ENCODE measurements at regions not wholly inside any gene's neighbourhood (a gene's known extent, or its start where the extent isn't known, plus 50 kb on each side); places are given as distances from the start of the nearest gene placed in this dataset.

GRCh38 chr13:105048677-105049076 is 1486.8 kb downstream of the EFNB2 start:
- TF ChIP-seq EZH2phosphoT487 (IDR thresholded peaks at IDR 0.05; ENCODE audit: low read depth) (no peak), CTCF (IDR thresholded peaks at IDR 0.05; ENCODE audit: low read depth, low read length) (no peak)
- no peak overlapping the region for H2AFZ ChIP-seq (ENCODE audit: low read depth, low read length)

GRCh38 chr13:105047676-105048295 is 1487.7 kb downstream of the EFNB2 start:
- no peaks in the 10 kb centered on the region for H3K4me1 ChIP-seq (ENCODE audit: low read length)
- H2AFZ ChIP-seq (ENCODE audit: low read depth, low read length), result no peak overlapping the region
- H4K20me1 ChIP-seq (ENCODE audit: insufficient read depth, low read length), result no peaks in the 10 kb centered on the region
- H3K9ac ChIP-seq (ENCODE audit: low read length), result no peak overlapping the region
- no peaks in the 10 kb centered on the region for H3K27me3 ChIP-seq (ENCODE audit: low read depth, low read length)
- no peak overlapping the region for H3K27ac ChIP-seq (ENCODE audit: low read length)
- H3K36me3 ChIP-seq (replicated peaks; ENCODE audit: low read depth, low read length), result no peaks in the 10 kb centered on the region
- no peak overlapping the region for H3K4me2 ChIP-seq (ENCODE audit: low read length)
- no peaks in the 10 kb centered on the region for H3K79me2 ChIP-seq (ENCODE audit: low read length)
- TF ChIP-seq EZH2phosphoT487 (IDR thresholded peaks at IDR 0.05; ENCODE audit: low read depth) (no peak), CTCF (IDR thresholded peaks at IDR 0.05; ENCODE audit: low read depth, low read length) (no peak)
- no peak overlapping the region for H3K4me3 ChIP-seq (ENCODE audit: low read length)
- H3K9me3 ChIP-seq (ENCODE audit: insufficient read depth, low read length), result 0 out of 2 replicates have a peak, but pooled peaks cover 7% of the 10 kb centered on the region

More at GRCh38 chr13:105048677-105049076, 1486.8 kb downstream of the EFNB2 start:
- Histone ChIP-seq H3K4me3 (ENCODE audit: low read length) (no peak overlapping the region), H3K9me3 (ENCODE audit: insufficient read depth, low read length) (0 out of 2 replicates have a peak, but pooled peaks cover under 1% of the 10 kb centered on the region), H3K4me2 (ENCODE audit: low read length) (no peak overlapping the region), H3K4me1 (ENCODE audit: low read length) (no peaks in the 10 kb centered on the region), H3K27ac (ENCODE audit: low read length) (no peak overlapping the region), H3K9ac (ENCODE audit: low read length) (no peak overlapping the region), H3K36me3 (replicated peaks; ENCODE audit: low read depth, low read length) (no peaks in the 10 kb centered on the region), H3K27me3 (ENCODE audit: low read depth, low read length) (no peaks in the 10 kb centered on the region), H4K20me1 (ENCODE audit: insufficient read depth, low read length) (no peaks in the 10 kb centered on the region), H3K79me2 (ENCODE audit: low read length) (no peaks in the 10 kb centered on the region)

- Histone ChIP-seq H3K27me3 (ENCODE audit: low read depth, low read length) (no peaks in the 10 kb centered on the region), H3K79me2 (ENCODE audit: low read length) (no peaks in the 10 kb centered on the region), H3K4me3 (ENCODE audit: low read length) (no peak overlapping the region), H3K4me1 (ENCODE audit: low read length) (no peaks in the 10 kb centered on the region), H2AFZ (ENCODE audit: low read depth, low read length) (no peak overlapping the region), H3K36me3 (replicated peaks; ENCODE audit: low read depth, low read length) (no peaks in the 10 kb centered on the region), H3K27ac (ENCODE audit: low read length) (no peak overlapping the region), H3K9me3 (ENCODE audit: insufficient read depth, low read length) (peaks cover 3% of the 10 kb centered on the region; the same call in 1 of the 2 replicates), H3K4me2 (ENCODE audit: low read length) (no peak overlapping the region), H3K9ac (ENCODE audit: low read length) (no peak overlapping the region), H4K20me1 (ENCODE audit: insufficient read depth, low read length) (no peaks in the 10 kb centered on the region)
- TF ChIP-seq CTCF (IDR thresholded peaks at IDR 0.05; ENCODE audit: low read depth, low read length) (no peak), EZH2phosphoT487 (IDR thresholded peaks at IDR 0.05; ENCODE audit: low read depth) (no peak)
These were observed 1498.4 kb downstream of the EFNB2 start for GRCh38 chr13:105037110-105037509.

GRCh38 chr13:105035092-105035491 is 1500.4 kb downstream of the EFNB2 start:
- no peak overlapping the region for H3K27ac ChIP-seq (ENCODE audit: low read length)
- TF ChIP-seq EZH2phosphoT487 (IDR thresholded peaks at IDR 0.05; ENCODE audit: low read depth) (no peak), CTCF (IDR thresholded peaks at IDR 0.05; ENCODE audit: low read depth, low read length) (no peak)
- no peak overlapping the region for H2AFZ ChIP-seq (ENCODE audit: low read depth, low read length)

More at GRCh38 chr13:105035092-105035491, 1500.4 kb downstream of the EFNB2 start:
- no peaks in the 10 kb centered on the region for H3K4me1 ChIP-seq (ENCODE audit: low read length)
- H3K27me3 ChIP-seq (ENCODE audit: low read depth, low read length), result no peaks in the 10 kb centered on the region
- no peaks in the 10 kb centered on the region for H4K20me1 ChIP-seq (ENCODE audit: insufficient read depth, low read length)
- H3K9ac ChIP-seq (ENCODE audit: low read length), result no peak overlapping the region
- no peaks in the 10 kb centered on the region for H3K79me2 ChIP-seq (ENCODE audit: low read length)
- H3K9me3 ChIP-seq (ENCODE audit: insufficient read depth, low read length), result peaks cover 3% of the 10 kb centered on the region
- no peaks in the 10 kb centered on the region for H3K36me3 ChIP-seq (replicated peaks; ENCODE audit: low read depth, low read length)
- H3K4me3 ChIP-seq (ENCODE audit: low read length), result no peak overlapping the region
- H3K4me2 ChIP-seq (ENCODE audit: low read length), result no peak overlapping the region

Measured in OCI-LY3 (cell line).